Cardiac septum (tissue), 1 donor: ENCODE measurements at regions not wholly inside any gene's neighbourhood (a gene's known extent, or its start where the extent isn't known, plus 50 kb on each side); places are given as distances from the start of the nearest gene placed in this dataset.

Source experiments
- DNase-seq: peaks from one replicate; pipeline ENCODE4 v3.0.0-alpha.2; 2020; ENCODE audit warnings: low spot score
- intact Hi-C: fragments of 100-400 bp; cut with DNase I; formaldehyde crosslinking; loops from one replicate; pipeline ENCODE4 v1.14.0; 2022
- donor health status: DM: no; HTN: no; CAD: no.

DNA sequence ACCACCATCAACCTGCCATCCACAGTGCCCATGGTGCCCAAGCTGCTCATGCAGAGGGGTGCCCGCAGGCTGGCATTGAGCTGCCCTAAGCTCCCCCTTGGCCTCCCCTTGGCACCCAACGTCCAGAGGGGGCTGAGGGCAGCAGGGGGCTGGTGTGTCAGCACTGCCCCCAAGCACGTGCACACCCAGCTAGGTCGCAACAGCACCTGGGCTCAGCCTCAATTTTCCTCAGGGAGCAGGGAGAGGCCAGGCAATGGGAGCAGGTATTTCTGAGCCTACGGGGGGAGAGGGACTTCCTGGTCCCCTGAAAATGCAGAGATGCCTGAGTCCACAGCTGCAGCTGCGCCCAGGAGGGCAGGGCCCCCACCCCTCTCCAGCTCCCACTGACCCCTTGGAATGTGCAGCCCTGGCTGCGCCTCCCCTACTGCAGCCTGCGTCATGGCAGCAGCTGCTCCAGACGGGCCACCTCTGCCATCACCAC lies 204.2 kb downstream of the ANKRD60 start:
- intact Hi-C loops, result no loop called here

DNA sequence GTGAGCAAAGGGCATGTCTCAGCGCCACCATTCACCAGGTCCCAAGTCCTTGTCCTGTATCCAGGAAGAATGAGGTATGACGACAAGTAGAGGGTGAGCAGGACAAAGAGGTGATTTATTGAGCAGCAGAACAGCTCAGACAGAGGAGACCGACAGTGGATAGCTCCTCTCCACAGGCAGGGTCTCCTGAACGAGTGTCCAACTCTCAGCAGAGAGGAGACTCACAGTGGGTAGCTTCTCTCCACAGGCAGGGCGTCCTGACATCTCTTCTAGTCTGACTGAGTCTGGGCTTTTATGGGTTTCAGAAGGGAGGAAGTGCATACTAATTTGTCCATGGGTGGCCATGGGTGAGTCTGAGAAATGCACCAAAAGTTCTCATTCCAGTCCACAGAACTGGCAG lies 204.7 kb downstream of the ANKRD60 start:
- peak; percentile 57 for DNase-seq
- intact Hi-C loops, result no loop called here

More for the DNA sequence above, 204.2 kb downstream of the ANKRD60 start:
- peak; percentile 70 for DNase-seq

- intact Hi-C loops, result no loop called here
Observed at GRCh38 chr20:58023346-58023745, 205.1 kb downstream of the ANKRD60 start.

GRCh38 chr20:58022711-58023110 lies 205.7 kb downstream of the ANKRD60 start:
- intact Hi-C loops, result no loop called here
- DNase-seq, result peak; percentile 9

More at GRCh38 chr20:58023346-58023745, 205.1 kb downstream of the ANKRD60 start:
- DNase-seq, result peak; percentile 69

- DNase-seq, result peak; percentile 75
- intact Hi-C loops, result no loop called here
Observed at GRCh38 chr20:58021481-58021880, 207.0 kb downstream of the ANKRD60 start.

DNA sequence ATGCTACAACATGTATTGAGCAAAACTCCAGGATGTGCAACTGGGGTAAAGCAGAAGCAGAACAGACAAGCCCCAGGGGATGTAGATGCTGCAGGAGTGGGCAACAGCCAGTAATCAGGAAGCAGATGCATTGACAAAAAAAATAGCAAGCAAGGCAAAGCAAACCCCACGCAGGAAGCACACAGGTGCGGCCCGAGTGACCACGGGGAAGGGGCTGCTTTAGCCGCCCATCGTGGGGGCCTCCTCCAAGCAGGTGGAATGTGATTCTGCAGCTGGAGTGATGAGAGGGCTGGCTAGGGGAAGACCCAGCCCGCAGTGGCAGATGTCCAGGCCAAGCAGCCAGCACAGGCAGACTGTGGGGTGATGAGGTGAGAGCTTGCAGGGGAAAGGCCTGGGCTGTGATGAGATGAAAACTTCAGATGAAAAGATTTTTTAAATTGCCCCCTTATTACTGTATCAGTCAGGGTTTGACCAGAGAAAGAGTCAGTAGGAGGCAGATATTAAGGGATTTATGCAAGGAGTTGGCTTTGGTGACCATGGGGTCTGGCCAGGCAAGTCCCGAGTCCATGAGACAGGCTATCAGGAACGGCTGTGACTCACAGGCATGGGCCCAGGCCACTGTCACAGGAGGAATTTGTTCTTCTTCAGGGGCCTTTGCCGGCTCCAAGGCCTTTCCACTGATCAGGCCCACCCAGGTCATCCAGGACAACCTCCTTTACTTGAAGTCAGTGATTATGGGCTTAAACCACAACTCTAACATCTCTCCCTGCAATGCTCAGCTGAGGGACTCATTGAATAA lies 207.6 kb downstream of the ANKRD60 start:
- intact Hi-C loops, result no loop called here
- DNase-seq, result peak; percentile 66

- intact Hi-C loops, result no loop called here
- DNase-seq, result peak; percentile 76
Observed at GRCh38 chr20:58019850-58020625, 208.4 kb downstream of the ANKRD60 start.

- intact Hi-C loops, result no loop called here
Observed at GRCh38 chr20:58019027-58019849, 209.2 kb downstream of the ANKRD60 start.

DNA sequence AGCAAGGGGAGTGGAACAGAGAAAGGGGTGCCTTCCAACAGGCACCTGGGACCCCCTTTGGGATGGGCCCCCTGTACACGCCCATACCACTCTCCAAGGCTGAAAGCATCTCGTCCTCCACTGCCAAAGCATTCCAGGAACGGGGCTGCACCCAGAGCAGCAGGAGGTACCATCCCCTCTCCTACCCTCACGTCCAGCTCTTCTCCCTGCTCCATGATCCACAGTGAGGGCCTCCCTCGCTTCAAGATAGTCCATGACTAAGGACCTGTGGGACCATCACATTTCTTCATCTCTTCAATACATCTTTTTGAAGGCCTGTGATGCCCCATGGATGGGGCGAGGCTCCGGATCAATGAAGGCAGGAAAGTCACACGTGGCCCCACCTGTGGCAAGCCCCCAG lies 209.9 kb downstream of the ANKRD60 start:
- DNase-seq, result peak; percentile 62
- intact Hi-C loops, result no loop called here

More at GRCh38 chr20:58019027-58019849, 209.2 kb downstream of the ANKRD60 start:
- peak; percentile 59 for DNase-seq

GRCh38 chr20:58017970-58018530 lies 210.4 kb downstream of the ANKRD60 start:
- no peak for DNase-seq
- intact Hi-C loops, result no loop called here

DNA sequence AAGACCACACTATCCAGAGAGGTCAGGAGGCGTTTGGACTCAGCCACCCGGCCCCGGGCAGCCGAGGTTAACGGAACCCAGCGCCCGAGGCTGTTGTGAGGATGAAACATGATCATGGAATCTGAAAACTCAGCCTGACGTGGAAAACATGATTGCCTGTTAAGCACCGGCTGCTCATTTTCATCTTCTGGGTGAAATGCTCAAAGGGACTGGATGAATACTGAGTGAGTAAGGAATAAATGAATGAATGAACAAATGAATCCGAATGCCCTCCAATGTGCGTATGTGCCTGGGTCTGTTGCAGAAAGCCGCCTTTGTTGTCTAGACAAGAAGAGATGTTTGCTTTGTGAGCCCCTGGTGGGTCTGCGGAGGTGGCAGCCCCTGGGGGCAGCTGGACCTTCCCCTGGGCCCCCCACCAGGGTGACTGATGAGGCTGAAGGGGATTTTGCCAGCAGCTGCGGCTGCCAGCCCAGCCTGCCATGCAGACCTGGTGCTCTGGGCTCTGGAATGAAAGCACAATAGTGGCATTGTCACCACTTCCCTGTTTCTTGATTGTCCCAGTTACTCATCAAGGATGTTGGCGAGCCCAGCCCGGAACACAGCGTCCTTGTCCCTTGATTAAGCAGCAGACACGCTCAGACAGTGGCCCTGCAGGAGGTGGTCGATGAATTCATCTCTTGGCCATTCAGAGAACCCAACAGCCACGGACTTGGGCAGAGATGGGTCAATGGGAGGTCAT lies 211.1 kb downstream of the ANKRD60 start:
- intact Hi-C loops, result no loop called here
- peak; percentile 31 for DNase-seq

- intact Hi-C loops, result no loop called here
- DNase-seq, result no peak
Observed at GRCh38 chr20:58016779-58017178, 211.7 kb downstream of the ANKRD60 start.

- intact Hi-C loops, result no loop called here
- peak; percentile 26 for DNase-seq
Observed at GRCh38 chr20:58014628-58015315, 213.7 kb downstream of the ANKRD60 start.

DNA sequence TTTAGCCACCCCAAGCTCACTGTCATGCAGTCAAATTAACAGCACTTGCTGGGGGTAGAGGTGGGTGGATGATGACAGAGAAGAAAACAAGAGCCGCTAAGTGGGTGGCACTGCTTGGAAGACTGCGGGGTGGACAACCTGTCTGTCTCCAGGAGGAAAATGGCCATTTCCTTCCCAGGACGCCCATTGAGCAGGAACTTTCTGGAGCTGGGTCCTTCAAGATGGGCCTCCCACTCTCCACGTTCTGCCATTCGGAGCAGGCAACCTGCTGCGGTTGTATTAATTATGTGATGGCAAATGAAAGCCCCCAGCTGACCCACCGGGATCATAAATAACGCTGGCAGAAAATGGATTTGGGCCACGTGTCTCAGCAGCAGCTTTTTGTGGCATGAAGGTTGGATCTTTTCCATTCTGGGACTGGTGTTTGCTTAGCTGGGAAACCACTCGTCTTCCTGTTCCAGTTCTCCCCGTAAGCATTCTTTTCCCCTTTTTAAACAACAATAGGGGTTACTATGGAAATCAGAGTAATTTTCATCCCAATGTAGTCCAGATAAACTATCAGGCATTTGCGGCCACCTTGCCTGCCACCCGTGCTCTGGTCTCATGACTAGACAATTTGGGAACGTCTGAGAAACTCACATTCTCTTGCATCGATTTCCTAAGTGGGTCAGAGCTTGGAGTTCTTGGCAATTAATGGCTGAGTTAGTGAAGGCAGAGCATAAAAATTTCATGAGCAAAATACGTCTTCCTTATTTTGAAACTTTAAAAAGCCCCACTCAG lies 215.5 kb downstream of the ANKRD60 start:
- no peak for DNase-seq
- intact Hi-C loops, result no loop called here

DNA sequence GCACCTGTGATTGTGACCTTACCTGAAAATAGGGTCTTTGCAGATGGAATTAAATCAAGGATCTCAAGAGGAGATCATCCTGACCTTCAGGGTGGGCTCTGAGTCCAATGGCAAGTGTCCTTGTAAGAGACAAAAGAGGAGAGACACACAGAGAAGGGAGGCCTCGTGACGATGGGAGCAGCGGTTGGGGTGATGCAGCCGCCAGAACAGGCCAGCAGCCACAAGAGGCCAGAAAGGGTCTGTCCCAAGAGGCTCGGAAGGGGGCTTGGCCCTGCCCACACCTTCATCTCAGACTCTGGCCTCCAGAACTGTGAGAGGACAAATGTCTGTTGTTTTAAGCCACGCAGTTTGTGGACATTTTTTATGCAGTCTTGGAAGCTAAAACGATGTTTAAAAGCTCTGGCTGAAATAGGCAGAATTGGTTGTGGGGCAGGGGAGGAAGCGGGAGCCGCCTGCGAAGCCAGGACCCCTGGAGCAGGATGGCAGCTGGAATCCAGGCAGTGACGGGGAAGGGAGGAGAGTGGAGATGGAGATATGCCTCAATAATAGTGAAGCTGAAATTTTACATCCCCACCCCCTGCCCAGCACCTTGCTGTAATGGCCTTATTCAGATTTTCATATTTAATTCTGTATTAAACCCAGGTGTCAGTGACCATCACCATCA lies 216.4 kb downstream of the ANKRD60 start:
- DNase-seq, result no peak
- intact Hi-C loops, result no loop called here

DNA sequence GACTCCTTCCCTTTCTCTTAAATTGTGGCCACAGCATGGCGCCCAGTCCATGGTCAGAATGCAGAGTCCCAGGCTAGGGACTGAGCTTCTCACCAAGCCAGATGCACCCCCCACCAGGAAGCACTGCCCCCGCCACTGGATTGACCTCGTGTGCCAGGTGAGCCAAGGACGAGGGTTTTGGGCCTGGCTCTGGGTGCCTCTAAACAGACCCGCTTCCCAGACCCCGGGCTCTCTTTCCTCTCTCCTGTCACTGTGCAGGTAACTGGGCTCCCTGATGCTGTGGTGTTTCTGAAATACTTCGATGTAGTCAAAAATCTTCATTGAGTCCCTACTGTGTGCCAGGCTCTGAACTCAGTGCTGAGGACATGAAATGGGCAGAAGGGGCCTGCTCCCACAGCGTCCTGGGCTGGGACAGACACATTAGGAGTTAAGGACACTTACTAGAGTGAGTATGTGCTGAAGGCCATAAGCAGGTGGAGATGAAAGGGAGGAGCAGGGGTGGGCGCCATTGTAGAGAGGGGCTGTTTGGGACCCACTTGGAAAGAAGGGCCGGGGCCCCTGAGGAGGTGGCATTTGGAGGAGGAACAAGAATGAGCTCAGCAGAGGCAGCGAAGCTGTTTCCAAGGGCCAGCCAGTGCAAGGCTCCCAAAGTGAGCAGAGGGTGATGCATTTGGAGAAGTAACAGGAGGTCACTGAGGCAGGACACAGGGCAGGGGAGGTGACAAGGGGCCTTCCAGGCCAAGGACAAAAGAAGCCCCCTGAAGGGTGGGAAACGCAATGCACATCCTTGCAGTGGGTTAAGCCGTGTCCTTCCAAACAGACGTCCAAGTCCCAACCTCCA lies 217.1 kb downstream of the ANKRD60 start:
- peak; percentile 63 for DNase-seq
- intact Hi-C loops, result no loop called here
